ENCODE measurements at regions not wholly inside any gene's neighbourhood (a gene's known extent, or its start where the extent isn't known, plus 50 kb on each side); places are given as distances from the start of the nearest gene placed in this dataset.

GRCh38 chr13:32894589-32895001 is 121.6 kb upstream of the KL start:
- ChIA-PET POLR2A (no interaction called here), CTCF (no interaction called here), RAD21 (ENCODE audit: low non-redundant PET in 1 of 2, low total read pairs in 2 of 2, uncharacterized antibody in 2 of 2, unreplicated experiment in 2 of 2) (no interaction called here)
- ATAC-seq (no peak), DNase-seq (ENCODE audit: low read depth, low spot score) (no peak)
- Histone ChIP-seq H3K4me1 (ENCODE audit: control insufficient read depth in 1 of 2, insufficient read depth in 2 of 2, low read length in 2 of 2) (no peaks in the 10 kb centered on the region), H3K9me2 (ENCODE audit: insufficient read depth) (no peaks in the 10 kb centered on the region), H3K9me3 (ENCODE audit: control insufficient read depth in 1 of 2, insufficient read depth in 1 of 2, low read depth in 1 of 2, low read length in 2 of 2) (no peaks in the 10 kb centered on the region), H3K79me2 (ENCODE audit: insufficient read depth, low read length) (no peaks in the 10 kb centered on the region), H3K4me3 (replicated peaks in 1 of 2; ENCODE audit: low read depth in 1 of 2, low read length in 2 of 2) (no peak overlapping the region), H4K20me1 (ENCODE audit: insufficient read depth) (no peaks in the 10 kb centered on the region), H3K27me3 (ENCODE audit: insufficient read depth, low read length) (no peaks in the 10 kb centered on the region), H3K36me3 (ENCODE audit: control insufficient read depth in 1 of 2, insufficient read depth in 2 of 2, low read length in 2 of 2) (no peaks in the 10 kb centered on the region), H3K27ac (ENCODE audit: low read depth, low read length) (no peak overlapping the region), H3K9ac (ENCODE audit: low read length) (no peak overlapping the region), H2AFZ (ENCODE audit: low read depth, low read length, poor library complexity, severe bottlenecking) (no peak overlapping the region), H3K4me2 (ENCODE audit: low read length) (no peak overlapping the region)
- TF ChIP-seq ZBTB33 (IDR thresholded peaks at IDR 0.05; ENCODE audit: extremely low read depth, insufficient replicate concordance, low read length) (no peak), EZH2phosphoT487 (IDR thresholded peaks at IDR 0.05; ENCODE audit: borderline replicate concordance) (no peak), RAD21 (IDR thresholded peaks at IDR 0.05; ENCODE audit: low read depth) (no peak), SP1 (IDR thresholded peaks at IDR 0.05; ENCODE audit: low read depth) (no peak)
- intact Hi-C loops (cut with micrococcal nuclease): no loop called here
- BruUV-seq (replicated peaks): no TSS peak

GRCh38 chr13:32895296-32895695 is 120.9 kb upstream of the KL start:
- Histone ChIP-seq H3K9ac (ENCODE audit: low read length) (no peak overlapping the region), H3K27ac (ENCODE audit: low read depth, low read length) (no peak overlapping the region), H3K4me2 (ENCODE audit: low read length) (no peak overlapping the region), H3K9me3 (ENCODE audit: control insufficient read depth in 1 of 2, insufficient read depth in 1 of 2, low read depth in 1 of 2, low read length in 2 of 2) (no peaks in the 10 kb centered on the region), H3K4me3 (replicated peaks in 1 of 2; ENCODE audit: low read depth in 1 of 2, low read length in 2 of 2) (no peak overlapping the region), H2AFZ (ENCODE audit: low read depth, low read length, poor library complexity, severe bottlenecking) (no peak overlapping the region), H3K9me2 (ENCODE audit: insufficient read depth) (no peaks in the 10 kb centered on the region), H3K4me1 (ENCODE audit: control insufficient read depth in 1 of 2, insufficient read depth in 2 of 2, low read length in 2 of 2) (no peaks in the 10 kb centered on the region), H3K79me2 (ENCODE audit: insufficient read depth, low read length) (no peaks in the 10 kb centered on the region), H4K20me1 (ENCODE audit: insufficient read depth) (no peaks in the 10 kb centered on the region), H3K36me3 (ENCODE audit: control insufficient read depth in 1 of 2, insufficient read depth in 2 of 2, low read length in 2 of 2) (no peaks in the 10 kb centered on the region), H3K27me3 (ENCODE audit: insufficient read depth, low read length) (no peaks in the 10 kb centered on the region)
- no peak for DNase-seq (ENCODE audit: low read depth, low spot score)
- intact Hi-C loops (cut with micrococcal nuclease): no loop called here
- POLR2A ChIA-PET: no interaction called here
- BruUV-seq (replicated peaks): no TSS peak
- ATAC-seq: no peak
- RAD21 ChIA-PET (ENCODE audit: low non-redundant PET in 1 of 2, low total read pairs in 2 of 2, uncharacterized antibody in 2 of 2, unreplicated experiment in 2 of 2): no interaction called here
- CTCF ChIA-PET: no interaction called here
- no peak for TF ChIP-seq RAD21 (IDR thresholded peaks at IDR 0.05; ENCODE audit: low read depth)
- no peak for TF ChIP-seq POLR2AphosphoS5 (IDR thresholded peaks at IDR 0.05; ENCODE audit: low read depth, low read length)
- TF ChIP-seq, protein P1, sequence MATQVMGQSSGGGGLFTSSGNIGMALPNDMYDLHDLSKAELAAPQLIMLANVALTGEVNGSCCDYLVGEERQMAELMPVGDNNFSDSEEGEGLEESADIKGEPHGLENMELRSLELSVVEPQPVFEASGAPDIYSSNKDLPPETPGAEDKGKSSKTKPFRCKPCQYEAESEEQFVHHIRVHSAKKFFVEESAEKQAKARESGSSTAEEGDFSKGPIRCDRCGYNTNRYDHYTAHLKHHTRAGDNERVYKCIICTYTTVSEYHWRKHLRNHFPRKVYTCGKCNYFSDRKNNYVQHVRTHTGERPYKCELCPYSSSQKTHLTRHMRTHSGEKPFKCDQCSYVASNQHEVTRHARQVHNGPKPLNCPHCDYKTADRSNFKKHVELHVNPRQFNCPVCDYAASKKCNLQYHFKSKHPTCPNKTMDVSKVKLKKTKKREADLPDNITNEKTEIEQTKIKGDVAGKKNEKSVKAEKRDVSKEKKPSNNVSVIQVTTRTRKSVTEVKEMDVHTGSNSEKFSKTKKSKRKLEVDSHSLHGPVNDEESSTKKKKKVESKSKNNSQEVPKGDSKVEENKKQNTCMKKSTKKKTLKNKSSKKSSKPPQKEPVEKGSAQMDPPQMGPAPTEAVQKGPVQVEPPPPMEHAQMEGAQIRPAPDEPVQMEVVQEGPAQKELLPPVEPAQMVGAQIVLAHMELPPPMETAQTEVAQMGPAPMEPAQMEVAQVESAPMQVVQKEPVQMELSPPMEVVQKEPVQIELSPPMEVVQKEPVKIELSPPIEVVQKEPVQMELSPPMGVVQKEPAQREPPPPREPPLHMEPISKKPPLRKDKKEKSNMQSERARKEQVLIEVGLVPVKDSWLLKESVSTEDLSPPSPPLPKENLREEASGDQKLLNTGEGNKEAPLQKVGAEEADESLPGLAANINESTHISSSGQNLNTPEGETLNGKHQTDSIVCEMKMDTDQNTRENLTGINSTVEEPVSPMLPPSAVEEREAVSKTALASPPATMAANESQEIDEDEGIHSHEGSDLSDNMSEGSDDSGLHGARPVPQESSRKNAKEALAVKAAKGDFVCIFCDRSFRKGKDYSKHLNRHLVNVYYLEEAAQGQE (IDR thresholded peaks at IDR 0.05; ENCODE audit: low read depth): no peak
- TF ChIP-seq ZNF274 (IDR thresholded peaks at IDR 0.05; ENCODE audit: low read depth, low read length): no peak
- no peak for TF ChIP-seq TCF7L2 (IDR thresholded peaks at IDR 0.05; ENCODE audit: borderline replicate concordance, extremely low read depth, insufficient read depth, insufficient read length)
- no peak for TF ChIP-seq CEBPB (IDR thresholded peaks at IDR 0.05; ENCODE audit: low read depth)
- no peak for TF ChIP-seq ELF1 (IDR thresholded peaks at IDR 0.05; ENCODE audit: borderline replicate concordance, low read depth)
- no peak for TF ChIP-seq EZH2 (IDR thresholded peaks at IDR 0.05)
- no peak for TF ChIP-seq SRF (IDR thresholded peaks at IDR 0.05; ENCODE audit: low read depth)
- no peak for TF ChIP-seq FOSL1 (IDR thresholded peaks at IDR 0.05; ENCODE audit: low read depth)
- no peak for TF ChIP-seq SP1 (IDR thresholded peaks at IDR 0.05; ENCODE audit: low read depth)
- no peak for TF ChIP-seq CBX3 (IDR thresholded peaks at IDR 0.05; ENCODE audit: low read depth)
- TF ChIP-seq MAX (IDR thresholded peaks at IDR 0.05): no peak
- TF ChIP-seq POLR2A (IDR thresholded peaks at IDR 0.05; ENCODE audit: borderline replicate concordance, extremely low read depth, insufficient read depth, insufficient read length): no peak
- no peak for TF ChIP-seq SIN3A (IDR thresholded peaks at IDR 0.05; ENCODE audit: low read depth)
- TF ChIP-seq ZFX (IDR thresholded peaks at IDR 0.05): no peak

Data from HCT116 (cell line).